GM19238 (cell line): ENCODE measurements at regions not wholly inside any gene's neighbourhood (a gene's known extent, or its start where the extent isn't known, plus 50 kb on each side); places are given as distances from the start of the nearest gene placed in this dataset.

Experiments
- DNase-seq: peaks from one replicate; pipeline ENCODE4 v3.0.0; 2011; ENCODE audit warnings: low spot score; ENCODE audit not compliant: insufficient read length

DNA sequence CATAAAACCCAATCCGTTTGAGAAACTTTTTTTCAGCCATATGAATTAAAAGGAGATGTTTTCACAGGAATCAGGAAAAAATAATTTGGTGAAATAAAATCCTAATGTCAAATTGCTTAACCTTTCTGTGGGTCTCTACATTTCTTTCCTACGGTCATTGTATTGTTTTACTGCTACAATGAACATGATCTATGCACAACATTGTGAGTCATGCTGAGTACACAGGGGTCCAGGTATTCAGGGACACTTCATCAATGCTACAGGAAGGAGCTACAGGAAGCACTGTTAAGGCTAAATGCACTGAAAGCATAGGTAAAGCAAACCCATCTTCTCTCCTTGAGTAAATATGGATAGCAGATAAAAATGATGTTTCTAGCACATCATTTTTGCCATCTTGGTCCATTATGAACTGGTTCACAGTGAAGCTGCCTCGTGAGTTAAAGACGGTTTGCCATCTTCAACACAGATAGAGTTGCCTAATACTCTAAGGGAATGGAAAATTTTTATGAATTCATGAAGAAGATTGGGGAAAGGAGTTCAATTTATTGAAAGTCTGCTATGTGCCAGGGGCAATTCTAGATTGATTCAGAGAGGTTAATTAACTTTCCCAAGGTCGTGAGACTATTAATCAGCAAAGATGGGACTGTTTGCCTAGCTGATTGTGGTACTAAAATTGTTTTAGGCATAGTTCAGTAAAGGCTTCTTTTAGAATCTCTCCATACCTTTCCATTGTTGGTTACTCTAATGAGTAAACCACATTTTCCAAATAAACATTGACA is 85.5 kb downstream of the DIRAS2 start:
- no peak for DNase-seq

DNA sequence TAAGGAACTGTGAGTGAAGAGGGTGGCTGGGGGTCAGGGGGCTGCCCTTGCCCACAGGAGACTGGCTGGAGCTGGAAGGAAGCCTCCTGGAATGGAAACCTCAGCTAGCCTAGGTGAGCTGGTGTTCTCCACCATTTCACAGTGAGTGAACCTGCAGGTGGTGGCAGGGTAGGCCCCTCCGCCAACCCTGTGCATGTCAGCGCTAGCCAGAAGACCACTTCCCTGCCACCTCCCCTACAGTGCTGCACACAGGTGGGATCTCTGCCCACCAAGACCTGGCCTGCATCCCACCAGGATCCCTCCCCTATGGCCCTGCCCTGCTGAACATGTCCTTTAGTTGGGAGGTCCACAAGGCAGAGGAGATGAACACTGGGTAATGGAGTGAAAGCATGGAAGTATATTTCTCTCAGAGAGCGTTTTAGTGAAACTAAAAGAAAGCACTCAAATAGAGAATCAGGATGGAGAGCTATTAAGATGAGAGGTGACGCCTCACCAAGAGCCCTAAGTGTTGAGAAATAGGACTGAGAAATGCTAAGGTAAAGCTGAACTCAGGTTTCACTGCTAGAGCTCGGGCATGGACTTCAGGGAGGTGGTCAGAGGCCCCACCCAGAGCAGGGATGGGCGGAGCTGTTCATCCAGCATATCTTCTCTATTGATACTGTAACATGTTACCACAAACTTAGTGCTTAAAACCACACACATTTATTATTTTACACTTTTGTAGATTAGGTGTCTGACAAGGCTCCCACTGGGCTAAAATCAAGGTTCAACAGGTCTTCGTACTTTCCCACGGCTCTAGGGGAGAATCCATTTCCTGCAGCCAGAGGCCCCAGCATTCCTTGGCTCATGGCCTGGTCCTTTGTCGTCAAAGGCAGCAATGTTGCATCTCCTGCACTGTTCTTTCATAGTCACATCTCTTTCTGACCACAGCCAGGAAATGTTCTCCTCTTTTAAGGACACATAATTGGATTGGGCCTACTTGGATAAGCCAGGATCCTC is 83.2 kb downstream of the DIRAS2 start:
- no peak for DNase-seq
